ENCODE measurements at regions not wholly inside any gene's neighbourhood (a gene's known extent, or its start where the extent isn't known, plus 50 kb on each side); places are given as distances from the start of the nearest gene placed in this dataset.

DNA sequence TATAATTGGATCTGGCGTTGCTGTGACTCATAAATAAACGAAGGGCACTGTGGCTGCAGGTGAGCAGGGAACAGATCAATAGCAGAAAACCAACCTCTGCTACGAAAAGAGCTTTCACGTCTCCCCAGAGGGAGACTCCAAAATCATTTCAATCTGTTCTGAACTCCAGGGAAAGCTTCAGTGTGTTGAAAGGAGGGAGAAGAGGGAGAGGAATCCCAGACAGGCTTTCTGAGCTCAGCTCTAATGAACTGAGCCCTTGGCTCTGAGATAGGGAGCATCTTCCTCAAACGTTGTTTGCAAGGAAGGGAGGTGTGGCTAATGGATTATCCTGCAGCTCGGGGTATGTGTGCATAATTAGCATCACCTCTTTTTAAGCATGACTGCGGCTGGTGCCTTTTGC lies 288.0 kb upstream of the IRX4 start:
- DNase-seq (ENCODE audit: low read depth in 1 of 2, low spot score in 2 of 2) (no peak), FAIRE-seq (no peak)
- Histone ChIP-seq H2BK120ac (replicated peaks; ENCODE audit: low read depth, low read length) (no peak overlapping the region), H3K23ac (ENCODE audit: insufficient read length) (no peak overlapping the region), H3K56ac (replicated peaks; ENCODE audit: insufficient read length, low read depth, low read length) (no peak overlapping the region), H2AK5ac (ENCODE audit: low read depth, low read length) (no peak overlapping the region), H4K8ac (ENCODE audit: extremely low read depth, insufficient read depth, low read length) (no peak overlapping the region), H3K4me1 (replicated peaks in 1 of 4; ENCODE audit: control insufficient read depth in 3 of 4, insufficient read depth in 4 of 4, low read length in 3 of 4) (peaks cover 0 to 8% (median 1%) of the 10 kb centered on the region in 4 experiments; a peak in 3 of 7 replicates), H2BK12ac (ENCODE audit: low read depth, low read length) (no peak overlapping the region), H3K27ac (ENCODE audit: low read depth, low read length) (no peak overlapping the region), H3K79me1 (ENCODE audit: low read depth, low read length) (no peaks in the 10 kb centered on the region), H4K20me1 (replicated peaks in 1 of 2; ENCODE audit: control insufficient read depth in 1 of 2, insufficient read depth in 2 of 2, low read length in 2 of 2) (no peaks in the 10 kb centered on the region), H4K5ac (ENCODE audit: insufficient read length, low read depth, low read length) (no peak overlapping the region), H2BK5ac (ENCODE audit: low read depth, low read length) (no peak overlapping the region), H3K36me3 (ENCODE audit: control insufficient read depth in 2 of 4, insufficient read depth in 4 of 4, low read length in 3 of 4) (no peaks in the 10 kb centered on the region), H3K4me3 (ENCODE audit: extremely low read depth in 1 of 4, insufficient read depth in 2 of 4, low read depth in 3 of 4, low read length in 4 of 4) (no peak overlapping the region), H3K79me2 (ENCODE audit: control insufficient read depth in 1 of 2, insufficient read depth in 2 of 2, low read length in 2 of 2) (no peaks in the 10 kb centered on the region), H2AFZ (ENCODE audit: low read length) (0 out of 2 replicates have a peak overlapping the region, but pooled peaks have one; percentile 52), H3K4me2 (ENCODE audit: insufficient read depth in 1 of 2, low read depth in 2 of 2, low read length in 2 of 2) (no peak overlapping the region), H3K18ac (ENCODE audit: extremely low read depth, low read length) (no peak overlapping the region), H3K9me3 (ENCODE audit: insufficient read depth in 2 of 2, low read depth in 1 of 2, low read length in 1 of 2) (no peaks in the 10 kb centered on the region), H3K14ac (ENCODE audit: insufficient read length) (no peak overlapping the region), H4K91ac (replicated peaks; ENCODE audit: insufficient read length, low read length) (no peak overlapping the region), H3K23me2 (ENCODE audit: low read depth, low read length) (no peaks in the 10 kb centered on the region), H2BK15ac (ENCODE audit: low read length) (no peak overlapping the region), H3K27me3 (replicated peaks in 1 of 4; ENCODE audit: control insufficient read depth in 3 of 4, extremely low read depth in 1 of 4, insufficient read depth in 3 of 4, low read length in 3 of 4) (no peaks in the 10 kb centered on the region), H3K4ac (replicated peaks; ENCODE audit: insufficient read length, low read depth, low read length) (no peak overlapping the region), H2BK20ac (ENCODE audit: low read length) (no peak overlapping the region), H3K9ac (replicated peaks in 1 of 4; ENCODE audit: extremely low read depth in 1 of 4, low read depth in 3 of 4, low read length in 3 of 4) (no peak overlapping the region)
- POLR2A ChIA-PET (ENCODE audit: partially characterized antibody) = interaction anchor here (0.8 kb wide), 1 partner anchor 1024 kb away, joined by 3 read pairs; no protein-coding TSS in a partner anchor
- CTCF ChIA-PET (ENCODE audit: partially characterized antibody) = interaction anchor here (0.8 to 1.7 kb wide), 3 partner anchors 8 to 119 kb away, joined by 3 read pairs; no protein-coding TSS in a partner anchor
- WGBS, 2 experiments (ENCODE audit: extremely low coverage in 1 of 2, insufficient coverage in 1 of 2, insufficient read length in 1 of 2, insufficient replicate concordance in 2 of 2, low coverage in 1 of 2, low lambda C conversion rate in 2 of 2, missing lambda C conversion rate in 1 of 2) = 77% methylated on average over 7 of the region's 7 CpGs; no CpG with 5 or more reads in 1 of the 2 experiments
- TF ChIP-seq RAD21 (IDR thresholded peaks at IDR 0.05 in 1 of 2, conservative IDR thresholded peaks at IDR 0.05 in 1 of 2; ENCODE audit: low read depth in 2 of 2, low read length in 2 of 2) = no peak

All from H1 (cell line).